Suppressor macrophage treated with lipopolysaccharide for 1 hour (primary cell): ENCODE measurements at regions not wholly inside any gene's neighbourhood (a gene's known extent, or its start where the extent isn't known, plus 50 kb on each side); places are given as distances from the start of the nearest gene placed in this dataset.
"Not testable (repeated sequence)": the region's sequence is repeated elsewhere in the genome, so short reads cannot be mapped to it uniquely, and the experiment has no call there.

Source experiments
- DNase-seq, 3 donors: peaks; one replicate each; pipeline ENCODE4 v3.0.0-alpha.2; 2020 to 2022

DNA sequence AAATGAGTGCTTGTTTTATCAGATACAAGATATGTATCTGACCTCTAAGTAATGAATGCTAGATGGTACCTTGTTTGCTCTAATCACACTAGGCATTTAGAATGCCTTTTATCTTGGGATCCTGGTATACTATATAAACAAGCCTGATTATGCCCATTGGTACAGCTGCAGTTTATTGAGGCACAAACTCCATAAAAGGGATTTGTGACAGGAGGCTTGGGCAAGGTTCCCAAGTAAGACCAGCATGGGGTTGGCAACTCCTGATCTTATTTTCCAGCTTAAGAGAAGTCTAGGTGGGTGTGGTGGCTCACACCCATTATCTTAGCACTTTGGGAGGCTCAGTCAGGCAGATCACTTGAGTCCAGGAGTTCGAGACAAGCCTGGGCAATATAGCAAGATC lies 93.9 kb upstream of the DMRT1 start:
- DNase-seq, result no peak

DNA sequence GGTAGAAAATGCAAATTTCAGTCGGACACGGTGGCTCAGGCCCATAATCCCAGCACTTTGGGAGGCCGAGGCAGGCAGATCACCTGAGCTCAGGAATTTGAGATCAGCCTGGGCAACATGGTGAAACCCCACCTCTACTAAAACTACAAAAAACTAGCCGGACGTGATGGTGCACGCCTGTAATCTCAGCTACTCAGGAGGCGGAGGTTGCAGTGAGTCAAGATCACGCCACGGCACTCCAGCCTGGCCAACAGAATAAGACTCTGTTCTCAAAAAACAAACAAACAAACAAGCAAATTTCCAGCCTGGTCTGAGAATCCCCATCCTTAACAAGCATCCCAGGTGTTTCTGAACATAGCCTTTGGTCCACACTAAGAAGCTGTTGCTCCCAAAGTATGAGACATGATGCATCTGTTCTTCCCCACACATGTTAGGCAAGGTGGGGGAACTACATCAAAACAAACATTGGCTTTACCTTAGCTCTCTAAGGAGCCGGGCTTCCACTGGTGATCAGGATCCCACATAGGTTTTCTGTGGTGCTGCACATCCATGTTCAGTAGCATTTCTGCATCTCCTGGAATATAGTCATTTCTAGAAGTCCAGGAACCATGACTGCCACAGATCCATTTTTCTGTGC lies 92.5 kb upstream of the DMRT1 start:
- no peak for DNase-seq

DNA sequence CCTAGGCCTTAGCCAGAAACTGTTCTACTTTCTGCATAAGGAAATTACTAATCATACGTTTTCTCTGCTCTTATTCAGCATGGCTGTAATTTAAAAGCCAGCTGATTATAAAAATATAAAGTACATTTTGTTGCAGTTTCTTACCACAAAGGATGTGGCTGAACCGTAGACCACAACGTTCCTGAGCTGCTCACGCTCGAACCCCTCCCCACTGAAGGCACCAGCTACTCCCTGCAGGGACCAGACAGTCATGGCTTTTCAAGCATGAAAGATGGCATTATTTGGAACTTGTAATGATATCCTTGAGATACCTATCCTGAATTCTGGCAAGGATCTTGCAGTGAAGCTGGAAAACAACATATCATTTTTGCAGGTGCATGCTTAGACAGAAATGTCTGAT lies 91.8 kb upstream of the DMRT1 start:
- DNase-seq, result no peak

DNA sequence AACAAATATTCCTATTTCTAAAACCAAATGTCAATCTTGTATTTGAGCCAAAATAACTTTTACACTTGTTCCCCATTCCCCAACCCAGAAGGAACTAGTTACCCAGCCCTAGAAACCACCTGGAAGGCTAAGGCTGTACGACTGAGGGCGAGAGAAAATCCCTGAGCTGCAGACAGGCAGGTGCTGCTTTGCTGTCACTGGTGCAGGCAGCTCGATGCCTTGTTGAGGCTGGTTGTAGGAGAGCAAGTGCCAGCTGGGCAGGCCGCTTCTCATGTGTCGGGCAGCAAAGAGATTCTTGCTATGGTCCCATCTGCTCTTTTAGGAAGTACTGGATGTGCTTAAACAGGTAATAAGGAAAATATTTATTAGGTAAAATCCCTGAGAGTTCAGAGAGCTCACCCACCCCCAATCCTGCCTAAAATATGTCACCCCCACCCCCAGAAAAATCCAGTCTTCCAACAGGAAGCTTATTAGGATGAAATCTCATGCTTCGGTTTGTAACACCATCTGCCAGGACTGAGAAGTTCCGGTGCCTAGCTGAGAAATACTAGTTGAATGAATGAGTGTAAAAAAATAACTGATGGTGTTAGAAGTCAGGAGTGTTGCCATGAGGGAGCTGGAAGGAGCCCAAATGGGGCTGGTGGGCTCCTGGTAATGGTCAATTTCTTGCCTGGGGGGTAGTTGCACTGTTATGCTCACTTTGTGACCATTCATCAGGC lies 91.1 kb upstream of the DMRT1 start:
- peak in 1 of 3 donors; percentile 24 for DNase-seq

DNA sequence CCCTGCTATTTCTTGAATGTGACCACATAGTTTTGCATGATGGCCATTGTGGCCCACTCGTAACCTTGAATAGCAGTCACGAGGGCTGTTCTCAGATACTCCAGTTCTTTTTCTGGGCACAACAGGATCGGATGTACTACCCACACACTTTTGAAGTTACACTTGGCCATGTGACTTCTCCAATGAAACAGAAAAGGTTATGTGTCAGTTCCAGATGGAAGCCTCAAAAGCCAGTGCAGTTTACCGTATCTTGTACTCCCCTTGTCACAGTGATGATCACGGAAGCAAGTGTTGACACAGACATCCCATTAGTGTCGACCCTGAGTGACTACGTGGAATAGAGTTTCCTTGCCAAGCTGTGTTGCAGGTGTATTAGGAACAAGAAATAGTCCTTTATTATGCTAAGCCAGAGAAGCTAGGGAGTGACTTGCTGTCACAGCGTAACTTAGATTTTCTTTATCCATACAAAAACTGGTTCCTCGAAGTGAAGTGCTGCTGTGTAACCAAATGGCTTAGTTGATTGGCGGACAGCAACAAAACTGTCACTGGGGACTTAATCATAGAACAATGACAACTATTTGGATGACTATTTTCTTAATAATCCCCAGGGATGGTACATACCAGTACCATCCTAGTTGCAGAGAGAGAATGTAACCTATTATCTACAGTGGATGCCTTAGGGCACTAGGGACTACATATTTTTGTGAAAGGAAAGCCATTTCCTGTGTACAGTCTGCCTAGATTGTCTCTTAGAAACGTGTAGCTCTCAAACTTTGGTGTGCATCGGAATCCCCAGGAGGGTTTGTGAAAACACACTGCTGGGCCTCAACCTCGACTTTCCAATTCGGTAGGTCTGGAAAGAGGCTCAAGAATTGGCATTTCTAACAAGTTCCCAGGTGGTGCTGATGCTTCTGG lies 90.1 kb upstream of the DMRT1 start:
- peak; percentile 77 to 87 (median 84) for DNase-seq

DNA sequence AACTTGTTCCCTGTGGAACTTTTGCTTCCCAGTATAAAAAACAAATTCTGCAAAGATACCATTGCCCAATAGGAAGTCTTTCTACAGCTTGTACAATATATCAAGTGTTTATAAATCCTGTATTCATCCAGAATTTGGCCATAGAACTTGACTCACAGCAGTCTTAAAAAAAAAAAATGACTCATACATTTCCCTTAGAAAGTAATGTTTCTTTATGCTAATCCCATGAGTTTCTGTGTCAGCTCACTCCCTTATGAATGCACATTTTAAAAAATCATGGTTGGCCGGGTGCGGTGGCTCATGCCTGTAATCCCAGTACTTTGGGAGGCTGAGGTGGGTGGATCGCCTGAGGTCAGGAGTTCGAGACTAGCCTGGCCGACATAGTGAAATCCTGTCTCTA lies 89.3 kb upstream of the DMRT1 start:
- peak; percentile 72 to 95 (median 91) for DNase-seq

DNA sequence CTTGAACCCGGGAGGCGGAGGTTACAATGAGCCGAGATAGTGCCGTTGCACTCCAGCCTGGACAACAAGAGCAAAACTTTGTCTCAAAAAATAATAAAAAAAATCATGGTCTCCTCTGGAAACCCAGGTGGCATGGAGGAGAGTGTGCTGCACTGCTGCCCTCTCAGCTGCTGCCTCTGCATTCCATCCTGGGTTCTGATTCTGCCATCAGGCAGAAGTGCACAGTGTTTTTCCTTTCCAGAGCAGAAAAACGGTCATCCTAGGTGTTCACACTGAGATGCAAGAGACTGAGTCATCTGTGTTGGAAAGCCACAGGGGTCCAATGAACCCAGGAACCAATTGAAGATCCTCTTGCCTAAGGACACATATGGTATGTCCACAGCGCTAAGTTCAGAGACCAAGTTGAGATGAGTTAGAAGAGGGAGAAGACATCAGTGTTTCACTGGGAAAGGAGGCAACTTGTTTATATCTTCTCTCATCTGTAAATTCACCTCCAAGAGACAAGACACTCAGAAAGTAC lies 88.8 kb upstream of the DMRT1 start:
- peak in 1 of 3 donors; percentile 17 for DNase-seq

DNA sequence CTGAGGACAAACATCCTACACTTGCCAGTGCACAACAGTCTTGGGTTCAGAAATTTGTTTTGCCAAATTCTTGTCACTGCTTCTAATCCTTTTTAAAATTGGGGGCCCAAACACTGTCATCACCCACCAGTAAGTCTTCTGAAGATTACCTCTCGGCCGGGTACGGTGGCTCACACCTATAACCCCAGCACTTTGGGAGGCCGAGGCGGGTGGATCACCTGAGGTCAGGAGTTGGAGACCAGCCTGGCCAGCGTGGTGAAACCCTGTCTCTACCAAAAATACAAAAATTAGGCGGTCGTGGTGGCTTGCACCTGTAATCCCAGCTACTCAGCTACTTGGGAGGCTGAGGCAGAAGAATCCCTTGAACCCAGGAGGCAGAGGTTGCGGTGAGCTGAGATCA lies 87.8 kb upstream of the DMRT1 start:
- not testable (repeated sequence) for DNase-seq

DNA sequence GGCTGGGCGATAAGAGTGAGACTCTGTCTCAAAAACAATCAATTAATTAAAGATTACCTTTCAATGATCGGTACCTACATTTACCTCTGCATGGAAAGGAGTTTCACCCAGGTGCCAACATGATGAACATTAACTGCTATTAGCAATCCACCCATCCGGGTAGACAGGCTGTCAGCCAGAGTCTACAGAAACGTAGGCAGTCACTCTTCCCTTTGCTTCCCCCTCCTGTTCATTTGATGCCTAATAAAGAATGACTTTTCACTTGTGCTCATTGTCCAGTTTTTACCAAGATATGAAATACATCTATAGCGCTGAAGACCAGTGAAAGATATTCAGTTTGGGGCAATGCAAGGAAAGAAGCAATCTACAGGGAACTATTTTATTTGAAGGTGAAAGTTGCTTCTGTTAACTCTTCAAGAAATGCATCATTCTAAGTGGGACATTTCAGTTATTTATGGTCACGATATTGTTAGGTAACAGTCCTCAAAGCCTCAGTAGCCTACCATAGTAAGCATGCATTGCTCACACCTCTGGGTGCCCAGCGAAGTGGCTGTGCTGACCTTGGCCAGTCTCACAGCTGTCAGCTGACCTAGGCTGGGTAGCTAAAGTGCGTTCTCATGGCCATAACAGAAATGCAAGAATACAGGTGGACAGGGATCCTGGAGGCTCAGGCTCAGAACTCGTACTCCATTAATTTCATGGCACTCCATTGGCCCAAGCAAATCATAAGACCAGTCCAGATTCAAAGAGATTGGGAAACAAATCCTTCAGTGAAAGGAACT lies 87.2 kb upstream of the DMRT1 start:
- DNase-seq, result no peak

DNA sequence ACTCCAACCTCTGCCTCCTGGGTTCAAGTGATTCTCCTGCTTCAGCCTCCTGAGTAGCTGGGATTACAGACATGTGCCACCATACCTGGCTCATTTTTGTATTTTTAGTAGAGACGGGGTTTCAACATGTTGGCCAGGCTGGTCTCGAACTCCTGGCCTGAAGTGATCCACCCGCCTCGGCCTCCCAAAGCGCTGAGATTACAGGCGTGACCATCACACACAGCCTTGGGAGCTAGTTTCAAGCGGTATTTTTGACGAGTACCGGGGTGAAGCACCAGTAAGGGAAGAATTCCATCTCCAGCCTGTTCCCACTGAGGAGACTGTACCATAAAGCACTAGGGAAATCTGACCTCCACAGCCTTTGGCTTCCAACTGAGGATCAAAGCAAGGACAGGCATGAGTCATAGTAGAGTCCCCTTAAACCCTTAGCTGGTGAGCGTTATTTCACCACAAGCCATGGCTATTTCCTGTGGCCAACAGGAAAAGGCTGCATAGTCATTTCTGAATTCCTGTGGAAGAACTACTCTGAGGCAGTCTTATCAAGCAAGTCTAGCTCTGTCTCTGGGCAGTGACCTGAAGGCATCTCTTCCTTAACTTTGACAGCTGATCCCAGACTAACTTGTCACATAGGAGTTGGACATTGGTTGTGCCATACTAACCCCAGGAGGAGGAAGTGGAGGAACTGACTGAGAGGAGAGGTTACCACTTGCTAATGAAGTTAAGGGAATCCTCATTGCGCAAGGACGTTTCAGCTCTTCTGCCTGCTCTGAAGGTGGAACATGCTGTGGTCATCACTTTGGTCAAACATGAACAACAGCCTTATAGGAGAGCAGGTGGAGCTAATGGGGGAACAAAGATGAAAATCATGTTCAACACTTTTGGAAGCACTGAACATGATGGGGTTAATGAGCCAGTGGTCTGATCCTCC lies 85.8 kb upstream of the DMRT1 start:
- peak; percentile 82 to 93 (median 93) for DNase-seq

DNA sequence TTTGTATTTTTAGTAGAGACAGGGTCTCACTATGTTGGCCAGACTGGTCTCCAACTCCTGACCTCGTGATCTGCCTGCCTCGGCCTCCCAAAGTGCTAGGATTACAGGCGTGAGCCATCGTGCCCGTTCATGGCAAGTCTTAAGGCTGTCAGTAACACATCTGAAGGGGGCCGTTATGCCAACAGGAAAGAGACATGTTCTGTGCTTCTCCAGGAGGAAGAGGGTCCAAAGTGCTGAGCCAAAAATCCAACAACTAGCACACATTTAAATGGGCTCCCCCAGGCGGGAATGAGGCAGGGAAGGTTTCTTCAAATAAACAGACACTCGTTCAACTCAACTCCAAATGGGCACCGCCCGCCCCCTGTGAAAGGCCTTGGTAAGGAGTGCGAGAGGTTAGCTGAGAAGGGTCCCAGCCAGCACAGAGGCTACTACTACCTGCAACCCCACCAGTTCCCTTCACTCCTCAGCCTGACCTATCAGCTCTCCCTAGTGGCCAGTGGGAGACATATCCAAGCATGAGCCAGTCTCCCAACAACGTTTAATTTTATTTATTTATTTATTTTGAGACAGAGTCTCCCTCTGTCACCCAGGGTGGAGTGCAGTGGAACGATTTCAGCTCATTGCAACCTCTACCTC lies 84.1 kb upstream of the DMRT1 start:
- peak; percentile 36 to 47 (median 45) for DNase-seq

DNA sequence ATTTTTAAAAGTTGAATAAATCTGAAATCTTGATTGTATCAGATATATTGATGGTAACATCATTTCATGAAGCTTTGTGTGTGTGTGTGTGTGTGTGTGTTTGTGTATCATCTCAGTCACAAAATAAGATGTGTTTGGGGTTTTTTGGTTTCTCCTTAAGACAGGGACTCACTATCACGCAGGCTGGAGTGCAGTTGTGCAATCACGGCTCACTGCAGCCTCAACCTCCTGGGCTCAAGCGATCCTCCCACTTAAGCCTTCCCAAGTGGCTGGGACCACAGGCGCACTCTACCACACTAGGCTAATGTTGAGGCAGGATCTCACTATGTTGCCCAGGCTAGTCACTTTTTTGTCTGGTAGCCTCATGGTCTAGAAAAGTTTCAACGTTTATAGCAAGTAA lies 83.4 kb upstream of the DMRT1 start:
- DNase-seq, result peak; percentile 56 to 63 (median 62)

DNA sequence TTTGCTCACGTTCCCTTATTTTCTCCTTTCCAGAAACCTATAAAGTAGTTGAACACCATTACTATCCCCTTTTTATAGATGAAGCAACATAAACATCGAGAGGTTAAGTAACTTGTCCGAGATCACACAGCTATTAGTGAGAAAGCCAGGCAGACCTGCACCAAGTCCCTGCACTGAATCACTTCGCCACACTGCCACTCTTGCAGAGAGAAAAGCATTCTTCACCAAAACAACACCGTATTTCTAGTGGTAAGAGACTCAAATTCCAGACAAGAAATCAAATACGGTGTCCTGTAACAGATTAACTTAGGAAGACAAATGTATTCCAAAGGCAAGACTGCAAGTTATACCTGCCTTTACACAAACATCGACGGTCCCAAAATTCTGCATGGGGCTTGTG lies 82.0 kb upstream of the DMRT1 start:
- DNase-seq, result no peak

DNA sequence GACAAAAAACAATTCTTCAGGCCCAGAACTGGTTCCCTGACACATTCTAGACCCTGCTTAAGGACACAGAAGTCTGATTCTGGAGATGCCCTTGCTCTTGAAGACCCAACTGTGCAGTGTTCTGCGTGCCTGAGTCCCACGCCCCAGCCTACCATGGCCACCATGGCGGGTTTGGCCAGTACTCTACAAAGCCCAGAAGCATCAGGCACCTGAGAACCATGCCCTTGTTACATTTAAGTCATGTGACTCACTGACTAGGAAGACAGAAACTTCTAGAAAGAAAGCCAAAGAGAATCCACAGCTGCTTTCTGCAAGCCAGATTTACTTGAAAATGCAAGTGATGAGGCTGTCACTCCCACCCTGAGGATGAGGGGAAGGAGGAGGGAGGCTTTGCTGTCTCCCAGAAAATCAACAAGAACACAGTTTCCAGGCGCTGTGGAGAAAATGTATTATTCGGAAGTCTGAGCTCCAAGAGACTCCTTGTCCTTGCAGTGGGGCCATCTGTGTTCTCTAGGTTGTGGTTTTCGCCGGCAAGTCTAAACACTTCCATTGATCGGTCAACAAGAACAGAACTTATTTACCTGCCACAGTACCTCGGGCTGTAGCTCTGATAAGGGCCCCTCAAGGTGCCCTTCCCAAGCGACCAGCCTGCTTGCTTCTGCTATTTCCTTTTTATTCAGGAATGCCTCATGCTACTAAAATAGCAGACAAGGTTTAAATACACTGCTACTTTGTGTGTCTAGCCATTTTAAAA lies 81.3 kb upstream of the DMRT1 start:
- no peak for DNase-seq

DNA sequence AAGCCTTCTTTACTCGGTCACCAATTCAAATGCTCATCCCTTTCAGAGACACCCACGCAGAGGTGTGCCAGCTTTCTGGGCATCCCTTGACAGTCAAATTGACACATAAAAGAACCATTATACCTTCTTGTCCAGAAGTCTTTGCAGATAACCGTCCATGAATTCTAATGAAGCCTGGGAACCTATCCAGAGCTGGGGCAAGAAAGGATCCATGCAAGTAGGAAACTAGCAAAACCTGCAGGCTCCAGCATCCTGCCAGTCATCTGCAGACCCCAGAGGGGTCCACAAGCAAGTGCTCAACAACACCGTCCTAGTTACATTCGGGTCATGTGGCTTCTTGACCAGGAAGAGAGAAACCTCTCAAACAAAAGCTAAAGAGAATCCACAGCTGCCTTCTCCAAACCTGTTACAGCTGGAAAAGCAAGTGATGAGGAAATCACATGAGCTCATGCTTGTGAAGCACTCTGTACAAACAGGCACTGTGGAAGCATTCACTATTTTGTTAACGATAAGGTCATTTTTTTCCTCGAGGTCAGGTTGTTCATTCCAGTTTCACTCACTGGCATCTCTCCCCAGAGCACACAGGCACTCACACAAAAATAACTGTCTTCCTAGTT lies 80.2 kb upstream of the DMRT1 start:
- DNase-seq, result no peak

DNA sequence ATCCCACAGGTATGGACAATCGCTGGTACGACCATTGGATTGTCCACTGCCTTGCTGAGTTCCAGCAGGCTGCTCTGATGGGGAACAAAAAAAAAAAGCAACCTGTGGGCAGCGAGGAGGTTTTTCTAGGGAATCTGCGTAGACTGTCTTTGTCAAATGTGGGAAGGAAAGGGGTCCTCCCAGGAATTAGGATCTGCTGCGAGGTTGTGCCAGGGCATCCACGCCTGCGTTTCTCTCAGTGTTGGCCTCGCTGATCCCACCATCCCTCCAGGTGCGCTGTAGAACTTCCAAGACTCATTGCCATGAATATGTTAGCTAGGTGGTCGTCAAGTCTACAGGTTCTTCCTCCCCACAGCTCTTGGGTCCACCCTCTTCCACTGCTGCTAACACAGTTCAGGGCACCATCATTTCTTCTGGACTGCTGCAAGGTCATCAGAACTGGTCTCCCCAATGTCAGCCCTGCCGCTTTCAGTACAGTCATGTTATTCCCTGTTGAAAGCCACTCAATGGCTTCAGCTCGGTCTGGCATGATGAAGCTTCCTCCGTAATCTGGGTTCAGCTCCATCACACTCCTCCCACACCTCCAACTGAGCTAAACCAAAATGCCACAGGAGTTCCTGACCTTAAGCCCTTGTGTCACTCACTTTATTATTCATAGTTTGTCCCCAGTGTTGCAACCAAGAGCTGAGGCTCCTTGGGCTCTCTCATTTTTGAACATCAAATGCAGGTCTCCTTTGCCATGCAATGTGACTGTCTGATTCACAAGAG lies 79.5 kb upstream of the DMRT1 start:
- peak; percentile 67 to 75 (median 72) for DNase-seq

DNA sequence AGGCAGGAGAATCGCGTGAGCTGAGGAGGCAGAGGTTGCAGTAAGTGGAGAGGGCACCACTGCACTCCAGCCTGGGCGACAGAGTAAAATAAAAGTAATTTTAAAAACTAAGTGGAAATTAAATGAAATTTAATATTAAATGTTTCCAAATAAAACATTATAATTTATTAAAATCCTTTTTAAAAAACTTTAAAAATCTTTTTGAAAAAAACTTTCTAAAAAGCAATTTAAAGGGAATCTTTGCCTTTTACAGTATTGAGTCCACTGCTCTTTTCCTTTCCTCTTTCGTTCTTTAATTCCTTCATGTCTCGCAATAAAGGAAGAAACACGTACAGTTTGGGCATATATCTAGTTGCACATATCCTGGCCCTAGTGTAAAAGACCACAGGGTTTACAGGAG lies 77.8 kb upstream of the DMRT1 start:
- DNase-seq, result no peak

DNA sequence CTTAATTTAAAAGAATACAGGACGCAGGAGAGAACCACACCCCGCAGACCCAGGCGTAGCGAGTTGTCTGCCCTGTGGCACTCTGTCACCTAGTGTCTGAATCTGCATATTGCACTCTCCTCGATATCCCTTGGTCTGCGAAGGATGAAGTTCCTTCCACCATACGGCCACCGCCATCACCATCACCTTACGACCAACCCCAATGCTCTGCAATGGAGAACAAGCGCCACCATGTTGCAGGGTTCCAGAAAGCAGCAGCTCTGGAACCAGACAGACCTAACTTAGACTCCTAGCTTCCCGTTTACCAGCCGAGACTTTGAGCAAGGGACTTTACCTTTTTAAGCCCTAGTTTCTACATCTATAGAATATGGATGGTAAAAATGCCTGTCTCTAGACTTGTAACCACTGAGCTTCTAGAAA lies 77.4 kb upstream of the DMRT1 start:
- DNase-seq, result peak; percentile 77 to 83 (median 82)

DNA sequence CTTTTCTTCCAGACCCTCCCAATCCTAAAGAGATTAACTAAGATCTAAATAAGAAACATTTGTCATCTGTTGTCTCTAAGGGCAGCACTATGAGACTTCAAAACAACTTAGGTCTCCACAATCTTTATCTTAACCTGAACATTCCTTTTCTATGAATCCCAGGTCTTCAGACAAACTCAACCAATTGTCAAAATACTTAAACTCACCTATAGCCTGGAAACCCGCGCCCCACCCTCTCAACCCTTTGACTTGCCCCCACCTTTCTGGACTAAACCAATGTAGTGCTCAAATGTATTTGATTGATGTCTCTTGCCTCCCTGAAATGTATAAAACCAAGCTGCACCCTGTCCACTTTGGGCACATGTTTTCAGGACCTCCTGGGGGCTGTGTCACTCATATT lies 76.5 kb upstream of the DMRT1 start:
- DNase-seq, result no peak
